ENCODE measurements at regions not wholly inside any gene's neighbourhood (a gene's known extent, or its start where the extent isn't known, plus 50 kb on each side); places are given as distances from the start of the nearest gene placed in this dataset.

- no peaks in the 10 kb centered on the region for H3K36me3 ChIP-seq
- no peak overlapping the region for H3K27ac ChIP-seq
- no peak overlapping the region for H3K4me3 ChIP-seq
- peaks cover 6% of the 10 kb centered on the region for H3K9me3 ChIP-seq
- H3K4me1 ChIP-seq, result no peaks in the 10 kb centered on the region
- WGBS, result 94% methylated on average over 1 of the region's 1 CpG
- no peaks in the 10 kb centered on the region for H3K27me3 ChIP-seq
- DNase-seq (ENCODE audit: low spot score in 2 of 2), result no peak
- TF ChIP-seq POLR2AphosphoS5 (IDR thresholded peaks at IDR 0.05) (no peak), POLR2A (IDR thresholded peaks at IDR 0.05) (no peak), EP300 (IDR thresholded peaks at IDR 0.05) (no peak)
- TF ChIP-seq, protein P1, sequence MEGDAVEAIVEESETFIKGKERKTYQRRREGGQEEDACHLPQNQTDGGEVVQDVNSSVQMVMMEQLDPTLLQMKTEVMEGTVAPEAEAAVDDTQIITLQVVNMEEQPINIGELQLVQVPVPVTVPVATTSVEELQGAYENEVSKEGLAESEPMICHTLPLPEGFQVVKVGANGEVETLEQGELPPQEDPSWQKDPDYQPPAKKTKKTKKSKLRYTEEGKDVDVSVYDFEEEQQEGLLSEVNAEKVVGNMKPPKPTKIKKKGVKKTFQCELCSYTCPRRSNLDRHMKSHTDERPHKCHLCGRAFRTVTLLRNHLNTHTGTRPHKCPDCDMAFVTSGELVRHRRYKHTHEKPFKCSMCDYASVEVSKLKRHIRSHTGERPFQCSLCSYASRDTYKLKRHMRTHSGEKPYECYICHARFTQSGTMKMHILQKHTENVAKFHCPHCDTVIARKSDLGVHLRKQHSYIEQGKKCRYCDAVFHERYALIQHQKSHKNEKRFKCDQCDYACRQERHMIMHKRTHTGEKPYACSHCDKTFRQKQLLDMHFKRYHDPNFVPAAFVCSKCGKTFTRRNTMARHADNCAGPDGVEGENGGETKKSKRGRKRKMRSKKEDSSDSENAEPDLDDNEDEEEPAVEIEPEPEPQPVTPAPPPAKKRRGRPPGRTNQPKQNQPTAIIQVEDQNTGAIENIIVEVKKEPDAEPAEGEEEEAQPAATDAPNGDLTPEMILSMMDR (IDR thresholded peaks at IDR 0.05), result no peak
Measured at GRCh38 chr5:28574606-28575005, 1536.2 kb upstream of the CDH9 start.

- H3K36me3 ChIP-seq, result no peaks in the 10 kb centered on the region
- WGBS, result 78% methylated on average over 6 of the region's 6 CpGs
- DNase-seq (ENCODE audit: low spot score in 2 of 2), result no peak
- no peaks in the 10 kb centered on the region for H3K4me1 ChIP-seq
- H3K9me3 ChIP-seq, result no peaks in the 10 kb centered on the region
- H3K4me3 ChIP-seq, result no peak overlapping the region
- TF ChIP-seq POLR2AphosphoS5 (IDR thresholded peaks at IDR 0.05) (no peak), EP300 (IDR thresholded peaks at IDR 0.05) (no peak), POLR2A (IDR thresholded peaks at IDR 0.05) (no peak)
- TF ChIP-seq, protein P1 (IDR thresholded peaks at IDR 0.05), result no peak
- H3K27ac ChIP-seq, result no peak overlapping the region
- no peaks in the 10 kb centered on the region for H3K27me3 ChIP-seq
Measured at GRCh38 chr5:28567048-28567447, 1528.7 kb upstream of the CDH9 start.

DNA sequence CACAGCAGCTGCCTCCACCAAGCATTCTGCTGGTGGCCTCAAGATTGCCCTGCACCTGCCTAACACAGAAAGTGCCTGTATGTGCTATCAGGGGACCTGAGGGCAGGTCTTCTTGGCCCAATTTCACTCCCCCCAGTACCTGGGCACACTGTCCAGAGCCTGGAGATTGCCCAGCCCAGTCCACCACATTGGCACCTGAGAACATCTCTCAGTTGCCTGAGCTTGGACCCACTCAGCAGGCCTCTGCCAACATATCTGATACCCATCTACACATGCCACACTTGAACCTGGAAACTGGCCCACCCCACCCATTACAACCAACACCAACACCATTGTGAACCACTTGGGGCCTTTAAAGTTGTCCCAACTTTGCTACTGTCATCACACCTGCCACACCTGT is 1523.1 kb upstream of the CDH9 start:
- H3K4me1 ChIP-seq, result no peaks in the 10 kb centered on the region
- H3K9me3 ChIP-seq, result no peaks in the 10 kb centered on the region
- no peak for DNase-seq (ENCODE audit: low spot score in 2 of 2)
- no peak for TF ChIP-seq EP300 (IDR thresholded peaks at IDR 0.05)
- TF ChIP-seq, protein P1 (IDR thresholded peaks at IDR 0.05), result no peak
- no peak for TF ChIP-seq POLR2AphosphoS5 (IDR thresholded peaks at IDR 0.05)
- no peak for TF ChIP-seq POLR2A (IDR thresholded peaks at IDR 0.05)
- H3K27ac ChIP-seq, result no peak overlapping the region
- H3K27me3 ChIP-seq, result no peaks in the 10 kb centered on the region
- no peaks in the 10 kb centered on the region for H3K36me3 ChIP-seq
- no peak overlapping the region for H3K4me3 ChIP-seq

DNA sequence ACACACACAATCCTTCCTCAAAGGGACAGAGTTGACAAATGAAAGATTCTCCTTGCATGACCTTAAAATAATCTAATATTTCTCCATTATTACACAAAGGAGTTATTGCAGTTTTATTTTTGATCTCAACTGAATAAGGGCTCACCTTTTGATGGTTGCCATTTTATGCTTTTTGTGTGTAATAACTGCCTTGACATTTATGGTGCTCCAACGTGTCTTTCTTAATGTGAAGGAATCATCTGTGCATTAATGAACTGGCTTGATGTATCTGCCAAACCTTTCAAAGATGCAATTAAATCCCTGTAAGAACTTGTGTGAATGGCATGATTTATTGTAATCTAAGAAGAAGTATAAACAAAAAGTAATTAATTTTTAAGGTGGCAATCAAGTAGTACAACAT is 1519.8 kb upstream of the CDH9 start:
- Histone ChIP-seq H3K27ac (no peak overlapping the region), H3K36me3 (no peaks in the 10 kb centered on the region), H3K27me3 (no peaks in the 10 kb centered on the region), H3K9me3 (no peaks in the 10 kb centered on the region), H3K4me1 (no peaks in the 10 kb centered on the region), H3K4me3 (no peak overlapping the region)
- DNase-seq (ENCODE audit: low spot score in 2 of 2), result no peak
- TF ChIP-seq POLR2AphosphoS5 (IDR thresholded peaks at IDR 0.05) (no peak), POLR2A (IDR thresholded peaks at IDR 0.05) (no peak), EP300 (IDR thresholded peaks at IDR 0.05) (no peak)
- TF ChIP-seq, protein P1 (IDR thresholded peaks at IDR 0.05), result no peak
- WGBS, result 41% methylated on average over 1 of the region's 1 CpG

GRCh38 chr5:28557114-28557513 is 1518.7 kb upstream of the CDH9 start:
- H3K27ac ChIP-seq, result no peak overlapping the region
- TF ChIP-seq POLR2AphosphoS5 (IDR thresholded peaks at IDR 0.05) (no peak), EP300 (IDR thresholded peaks at IDR 0.05) (no peak), POLR2A (IDR thresholded peaks at IDR 0.05) (no peak)
- TF ChIP-seq, protein P1 (IDR thresholded peaks at IDR 0.05), result no peak
- H3K4me1 ChIP-seq, result no peaks in the 10 kb centered on the region
- no peaks in the 10 kb centered on the region for H3K36me3 ChIP-seq
- no peaks in the 10 kb centered on the region for H3K27me3 ChIP-seq
- H3K9me3 ChIP-seq, result no peaks in the 10 kb centered on the region
- no peak overlapping the region for H3K4me3 ChIP-seq
- no peak for DNase-seq (ENCODE audit: low spot score in 2 of 2)
